ENCODE measurements at regions not wholly inside any gene's neighbourhood (a gene's known extent, or its start where the extent isn't known, plus 50 kb on each side); places are given as distances from the start of the nearest gene placed in this dataset.

GRCh38 chr11:32210556-32210955 is 119.7 kb downstream of the RCN1 start:
- DNase-seq: no peak

- DNase-seq: no peak
Measured at GRCh38 chr11:32213223-32213622, 122.3 kb downstream of the RCN1 start.

DNA sequence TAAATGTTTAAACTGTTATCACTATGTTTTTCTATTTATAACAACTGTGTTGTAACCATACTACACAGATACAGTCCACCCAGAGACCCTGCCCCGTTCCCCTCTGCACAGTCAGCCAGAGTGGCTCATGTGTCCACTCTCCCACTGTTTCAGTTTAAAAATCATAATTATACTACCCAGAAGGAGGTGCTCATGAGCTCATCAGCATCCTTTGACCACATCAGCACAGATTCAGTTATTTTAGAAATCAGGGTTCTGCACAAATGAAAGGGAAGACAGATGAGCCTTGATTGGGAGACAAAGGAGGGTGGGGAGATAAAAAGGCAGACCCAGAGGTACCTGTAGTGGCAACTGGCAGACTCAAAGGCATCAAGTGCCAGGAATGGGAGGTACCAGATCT is 124.3 kb downstream of the RCN1 start:
- DNase-seq: no peak

DNA sequence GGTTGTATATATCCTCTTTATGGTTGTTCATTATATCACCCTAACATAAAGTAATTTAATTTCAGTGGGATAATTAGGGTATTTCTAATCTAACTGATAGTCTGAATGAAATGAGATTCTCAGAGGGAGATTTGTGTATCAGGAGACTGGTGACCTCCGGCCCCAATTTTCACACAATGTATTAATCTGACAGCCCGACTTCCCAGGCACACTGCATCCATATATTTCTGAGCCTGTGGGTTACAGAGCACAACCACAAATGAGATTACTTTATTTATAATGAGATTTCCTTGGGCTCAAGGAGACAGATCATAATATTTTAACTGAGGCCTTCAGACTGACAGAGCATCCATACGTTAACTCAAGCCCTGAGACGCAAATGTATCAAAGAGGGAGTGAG is 125.9 kb downstream of the RCN1 start:
- no peak for DNase-seq

DNA sequence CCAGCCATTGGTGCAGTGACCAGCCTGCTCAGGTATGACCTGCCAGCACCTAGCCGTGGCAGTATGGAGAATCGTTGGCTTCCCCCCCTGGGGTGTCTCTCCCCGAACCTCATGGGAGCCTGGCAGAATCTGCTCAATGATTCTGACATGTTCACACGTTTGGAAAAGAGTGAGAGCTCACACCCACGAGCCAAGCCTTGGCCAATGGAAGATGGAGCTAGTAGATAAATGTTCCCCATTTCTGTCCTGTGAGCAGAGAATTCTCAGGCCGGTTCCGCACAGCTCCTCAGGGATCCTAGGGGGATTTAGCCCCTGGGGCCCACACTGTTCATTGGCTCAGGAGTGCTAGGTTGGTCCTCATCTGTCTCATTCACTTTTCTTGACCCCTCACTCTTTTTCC is 128.4 kb downstream of the RCN1 start:
- no peak for DNase-seq

DNA sequence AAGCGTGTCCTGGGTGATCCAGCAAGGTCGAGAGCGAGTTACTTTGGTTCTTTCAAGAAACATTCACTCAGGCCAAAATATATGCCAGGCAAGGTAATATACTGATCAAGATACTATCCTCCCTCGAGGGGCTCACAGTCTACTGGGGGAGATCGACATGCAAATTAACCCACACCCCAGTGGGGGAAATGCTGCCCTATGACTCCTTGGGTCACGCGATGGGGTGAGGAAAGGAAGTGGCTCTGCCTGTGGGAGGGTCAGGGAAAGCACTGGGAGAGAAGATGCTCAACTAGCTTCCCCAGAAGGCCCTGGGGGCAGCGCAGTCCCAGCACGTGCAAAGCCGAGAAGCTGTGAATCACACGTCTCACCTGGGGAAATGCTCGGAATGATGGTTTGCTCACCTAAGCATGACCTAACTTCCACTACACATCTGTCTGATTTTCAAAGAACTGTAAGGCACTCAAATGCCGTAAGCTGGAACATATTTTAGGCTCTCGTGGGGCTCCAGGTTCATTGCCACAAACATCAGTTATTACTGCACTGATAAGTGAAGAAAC is 130.7 kb downstream of the RCN1 start:
- DNase-seq: no peak

- DNase-seq: no peak
Measured at GRCh38 chr11:32224580-32224979, 133.7 kb downstream of the RCN1 start.

DNA sequence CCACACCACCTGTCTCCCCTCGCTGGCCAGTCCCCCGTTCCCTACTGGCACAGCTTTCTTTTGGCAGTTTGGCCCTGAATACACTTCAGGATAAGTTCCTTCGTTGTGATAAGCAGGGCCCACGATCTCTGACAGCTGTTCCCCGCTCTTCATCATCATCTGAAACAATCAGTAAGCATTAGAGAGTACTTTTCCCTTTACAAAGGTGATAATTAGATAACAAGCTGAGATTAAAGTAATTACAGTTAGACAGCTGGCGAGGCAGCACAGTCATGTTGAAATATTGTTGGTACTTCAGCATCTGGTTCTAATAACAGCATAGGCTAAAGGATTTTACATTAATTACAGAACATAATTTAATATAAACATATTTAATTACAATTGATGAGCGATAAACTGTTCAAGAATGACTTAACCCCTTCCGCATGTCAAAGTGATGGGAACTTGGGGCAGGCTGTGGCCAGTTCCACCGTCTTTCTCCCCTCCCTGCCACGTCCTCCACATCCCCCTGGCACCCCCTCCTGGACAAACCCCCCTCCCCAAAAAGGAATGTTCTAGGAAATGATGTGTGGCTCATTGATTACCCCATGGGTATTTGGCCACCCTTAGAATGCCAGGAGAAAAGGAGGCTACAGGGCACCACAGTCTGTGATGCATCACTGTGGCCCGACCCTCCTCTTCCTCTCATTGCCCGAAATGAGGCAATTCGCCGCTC is 134.9 kb downstream of the RCN1 start:
- DNase-seq: no peak

- DNase-seq: no peak
Measured at GRCh38 chr11:32226480-32226879, 135.6 kb downstream of the RCN1 start.

GRCh38 chr11:32229576-32230240 is 138.8 kb downstream of the RCN1 start:
- no peak for DNase-seq

DNA sequence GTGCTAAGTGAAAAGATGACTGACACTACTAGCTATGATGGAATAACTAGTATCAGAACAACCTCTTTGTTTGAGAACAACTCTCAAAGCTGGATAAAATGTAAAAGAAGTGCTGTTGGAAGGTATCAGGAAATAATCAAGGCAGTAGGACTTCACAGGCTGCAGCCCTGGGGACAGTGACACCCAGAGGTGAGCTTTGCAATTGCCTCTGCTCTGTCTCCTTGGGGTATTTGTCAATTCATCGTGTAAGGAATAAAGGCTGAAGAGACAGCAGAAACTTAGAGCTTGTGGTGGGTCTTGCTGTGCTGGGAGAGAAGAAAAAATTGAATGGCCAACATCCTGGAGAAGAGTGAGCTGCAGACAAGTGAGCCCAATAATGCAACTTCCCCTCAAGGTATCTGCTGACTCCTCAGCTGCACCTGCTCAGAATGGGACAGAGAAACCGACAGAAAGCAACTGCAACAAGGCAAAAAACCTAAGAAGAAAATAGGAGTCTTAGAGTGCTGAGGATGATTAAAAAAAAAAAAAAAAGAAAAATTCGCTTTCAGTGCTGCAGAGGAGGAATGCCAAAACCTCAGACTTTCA is 141.1 kb downstream of the RCN1 start:
- no peak for DNase-seq

GRCh38 chr11:32232516-32232915 is 141.6 kb downstream of the RCN1 start:
- DNase-seq: no peak

DNA sequence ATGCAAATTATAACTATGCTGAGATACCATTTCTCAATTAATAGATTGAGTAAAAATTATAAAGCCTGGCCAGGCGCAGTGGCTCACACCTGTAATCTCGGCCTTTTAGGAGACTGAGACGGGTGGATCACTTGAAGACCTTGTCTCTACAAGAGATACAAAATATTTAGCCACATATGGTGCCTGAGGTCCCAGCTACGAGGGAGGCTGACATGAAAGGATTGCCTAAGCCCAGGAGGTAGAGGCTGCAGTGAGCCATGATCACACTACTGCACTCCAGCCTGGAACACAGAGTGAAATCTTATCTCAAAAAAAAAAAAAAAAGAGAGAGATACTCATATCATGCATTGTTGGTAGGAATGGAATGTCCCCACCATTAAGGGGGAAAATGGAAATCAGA is 142.4 kb downstream of the RCN1 start:
- no peak for DNase-seq

DNA sequence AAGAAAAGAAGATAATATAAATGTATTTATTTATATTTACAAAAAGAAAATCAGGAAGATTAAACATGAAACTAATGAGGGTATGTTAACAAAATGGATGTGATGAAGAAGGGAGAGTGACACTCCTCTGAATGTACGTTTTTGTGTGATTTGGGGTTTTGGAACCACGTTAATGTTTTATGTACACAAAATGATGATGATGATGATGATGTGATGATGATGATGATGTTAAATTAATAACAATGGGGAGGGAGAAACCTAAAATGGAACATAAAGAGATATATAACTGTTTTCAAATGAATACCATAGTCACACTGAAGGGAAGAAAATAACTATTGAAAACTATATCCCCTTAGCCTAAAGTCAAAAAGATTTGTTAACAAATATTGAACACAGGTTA is 143.1 kb downstream of the RCN1 start:
- DNase-seq: no peak

DNA sequence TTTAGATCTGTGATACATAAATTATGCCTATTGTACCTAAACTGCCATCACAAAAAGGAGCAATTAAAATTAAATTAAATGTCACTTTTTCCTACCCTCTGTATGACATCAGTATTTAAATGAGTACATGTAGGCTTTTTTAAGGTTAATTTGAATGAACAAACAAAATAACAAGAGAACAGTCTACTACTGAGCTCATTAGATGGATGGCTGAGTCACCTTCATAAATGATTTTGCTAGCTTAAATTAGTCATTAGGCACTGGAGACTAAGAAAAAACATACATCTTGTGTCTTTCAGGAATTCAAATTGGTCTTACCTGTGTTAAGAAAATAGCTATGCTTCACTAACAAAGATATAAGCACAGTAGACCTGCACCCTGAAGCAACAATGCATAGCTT is 153.6 kb downstream of the RCN1 start:
- DNase-seq: no peak

GRCh38 chr11:32253706-32254105 is 162.8 kb downstream of the RCN1 start:
- no peak for DNase-seq

- DNase-seq: no peak
Measured at GRCh38 chr11:32255841-32256240, 165.0 kb downstream of the RCN1 start.

GRCh38 chr11:32256466-32256865 is 165.6 kb downstream of the RCN1 start:
- no peak for DNase-seq

DNA sequence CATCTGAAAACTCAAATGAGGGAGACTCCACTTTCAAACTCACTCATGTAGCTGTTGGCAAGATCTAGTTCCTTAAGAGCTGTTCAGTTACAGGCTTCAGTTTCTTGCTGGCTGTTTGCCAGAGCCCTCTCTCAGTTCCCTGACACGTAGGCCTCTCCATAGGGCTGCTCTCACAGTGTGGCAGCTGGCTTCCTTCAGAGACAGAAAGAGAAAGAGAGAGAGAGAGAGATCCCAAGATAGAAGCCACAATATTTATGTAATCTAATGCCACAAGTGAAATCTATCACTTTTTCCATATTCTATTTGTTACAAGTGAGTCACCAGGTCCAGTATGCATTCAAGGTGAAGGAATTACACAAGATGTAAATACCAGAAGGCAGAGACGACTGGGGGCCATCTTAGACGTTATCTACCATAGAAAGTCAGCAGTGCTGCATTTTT is 168.8 kb downstream of the RCN1 start:
- no peak for DNase-seq

DNA sequence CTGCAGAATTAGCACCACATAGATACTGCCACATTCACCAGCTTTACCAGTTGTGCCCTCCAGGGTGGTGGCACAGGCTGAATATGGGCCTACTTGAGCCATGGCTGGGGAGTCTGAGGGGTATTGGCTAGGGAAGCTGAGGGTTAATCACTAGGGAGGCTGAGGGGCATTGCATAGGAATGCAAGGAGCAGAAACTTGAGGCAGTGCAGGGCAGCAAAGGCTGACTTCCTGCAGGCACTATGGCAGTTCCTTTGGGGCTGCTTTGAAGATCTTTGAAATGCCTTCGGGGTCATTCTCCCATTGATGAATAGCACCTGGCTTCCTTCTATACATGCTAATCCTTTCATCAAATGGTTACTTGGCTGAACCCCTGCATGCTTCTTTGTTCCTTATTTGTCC is 171.5 kb downstream of the RCN1 start:
- DNase-seq: no peak

DNA sequence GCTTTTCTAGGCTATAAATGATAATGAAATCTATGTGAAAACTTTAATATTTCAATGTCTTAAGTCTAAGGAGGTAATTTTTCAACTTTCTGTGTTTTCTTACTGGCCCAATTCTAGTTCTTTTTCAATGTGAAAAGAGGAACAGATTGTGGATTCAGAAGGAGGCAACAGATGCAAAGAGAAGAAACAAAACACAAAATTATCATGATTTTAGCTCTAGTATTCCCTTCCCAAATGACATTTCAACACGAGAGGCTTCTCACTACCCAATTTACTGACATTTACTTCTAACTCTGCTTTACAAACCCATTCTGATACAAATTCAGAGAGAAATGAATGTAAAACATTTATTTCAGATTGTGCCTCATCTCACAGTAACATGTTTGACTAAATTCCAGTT is 169.4 kb downstream of the WT1 start:
- no peak for DNase-seq

GRCh38 chr11:32266601-32267000 is 168.7 kb downstream of the WT1 start:
- DNase-seq: no peak

GRCh38 chr11:32267679-32268187 is 167.6 kb downstream of the WT1 start:
- DNase-seq: no peak

DNA sequence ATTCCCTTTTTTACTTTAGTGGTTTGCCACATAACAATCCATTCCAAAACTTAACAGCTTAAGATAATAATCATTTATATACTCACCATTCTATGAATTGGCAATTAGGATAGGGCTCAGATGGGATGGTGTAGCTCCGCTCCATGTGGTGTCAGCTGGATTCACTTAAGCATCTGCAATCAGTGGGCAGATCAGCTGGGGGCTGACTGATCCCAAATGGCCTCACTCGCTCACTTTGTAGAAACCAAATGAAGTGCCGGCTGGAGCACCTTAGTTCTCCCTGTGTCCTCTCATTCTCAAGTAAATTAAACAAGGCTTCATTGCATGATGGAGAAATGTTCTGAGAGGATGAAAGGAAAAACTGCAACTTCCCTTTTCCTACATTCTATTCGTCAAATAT is 161.4 kb downstream of the WT1 start:
- no peak for DNase-seq

Data from NCI-H187 (cell line).